ENCODE measurements at regions not wholly inside any gene's neighbourhood (a gene's known extent, or its start where the extent isn't known, plus 50 kb on each side); places are given as distances from the start of the nearest gene placed in this dataset.

- no peaks in the 10 kb centered on the region for H3K27me3 ChIP-seq
- WGBS, 2 donors: 0 to 89% methylated on average over 1 of the region's 1 CpG
- DNase-seq: no peak
- H3K36me3 ChIP-seq (ENCODE audit: low read depth, missing control alignments): no peaks in the 10 kb centered on the region
- TF ChIP-seq CTCF (IDR thresholded peaks at IDR 0.05) (no peak), POLR2A (IDR thresholded peaks at IDR 0.05) (no peak)
- intact Hi-C loops (cut with DNase I; ENCODE audit: low total_unique reads): loop anchor here (5.0 kb wide), 1 partner anchor 743 kb away; no protein-coding TSS in a partner anchor
- H3K9me3 ChIP-seq: no peaks in the 10 kb centered on the region
- H3K27ac ChIP-seq: no peak overlapping the region
- H3K4me3 ChIP-seq: no peak overlapping the region
- no peaks in the 10 kb centered on the region for H3K4me1 ChIP-seq
Measured at GRCh38 chr7:12519682-12520009, 50.9 kb upstream of the SCIN start.
